Astrocyte (in vitro differentiated cells and primary cell): ENCODE measurements at regions not wholly inside any gene's neighbourhood (a gene's known extent, or its start where the extent isn't known, plus 50 kb on each side); places are given as distances from the start of the nearest gene placed in this dataset.

Source experiments
- DNase-seq: peaks from one replicate; pipeline ENCODE4 v3.0.0-alpha.2; 2010; ENCODE audit warnings: low read depth
- FAIRE-seq: peaks from 2 replicates; lab custom pipeline; 2011; peaks lifted over from hg19 to GRCh38; lab: Jason Lieb, UNC
- H2AFZ ChIP-seq: 2 replicates; pipeline ENCODE4 v1.6.0; 2012; ENCODE audit warnings: low read depth, low read length, inconsistent platforms
- H3K27ac ChIP-seq: 2 replicates; pipeline ENCODE4 v1.5.1; 2011; ENCODE audit warnings: low read depth, low read length, inconsistent platforms
- H3K27me3 ChIP-seq: 2 replicates; pipeline ENCODE4 v1.6.0; 2011; ENCODE audit warnings: low read length, inconsistent platforms; ENCODE audit not compliant: insufficient read depth
- H3K36me3 ChIP-seq: 2 replicates; pipeline ENCODE4 v1.5.1; 2011; ENCODE audit warnings: low read length, inconsistent platforms; ENCODE audit not compliant: insufficient read depth
- H3K4me1 ChIP-seq: 2 replicates; pipeline ENCODE4 v1.5.1; 2011; ENCODE audit warnings: low read length, inconsistent platforms; ENCODE audit not compliant: insufficient read depth
- H3K4me2 ChIP-seq: 2 replicates; pipeline ENCODE4 v1.6.0; 2012; ENCODE audit warnings: low read length, inconsistent platforms
- H3K4me3 ChIP-seq: 2 replicates; pipeline ENCODE4 v1.5.1; 2011; ENCODE audit warnings: low read depth, mild to moderate bottlenecking, low read length, inconsistent platforms; ENCODE audit not compliant: insufficient read depth
- H3K79me2 ChIP-seq: 2 replicates; pipeline ENCODE4 v1.6.0; 2012; ENCODE audit warnings: mild to moderate bottlenecking, low read length, inconsistent platforms; ENCODE audit not compliant: insufficient read depth
- H3K9ac ChIP-seq: 2 replicates; pipeline ENCODE4 v1.6.0; 2012; ENCODE audit warnings: mild to moderate bottlenecking, low read length, inconsistent platforms
- H3K9me3 ChIP-seq: 2 replicates; pipeline ENCODE4 v1.5.1; 2012; ENCODE audit warnings: low read depth, mild to moderate bottlenecking, low read length, inconsistent platforms; ENCODE audit not compliant: insufficient read depth
- H4K20me1 ChIP-seq: 2 replicates; pipeline ENCODE4 v1.6.0; 2012; ENCODE audit warnings: low read length, inconsistent platforms; ENCODE audit not compliant: insufficient read depth
- H3K27ac Mint-ChIP-seq: one replicate; pipeline ENCODE4 v1.8.0; 2021; ENCODE audit warnings: mild to moderate bottlenecking, mixed read lengths; ENCODE audit not compliant: unreplicated experiment
- H3K27me3 Mint-ChIP-seq: one replicate; pipeline ENCODE4 v1.8.0; 2021; ENCODE audit warnings: low read depth, mixed read lengths; ENCODE audit not compliant: unreplicated experiment
- H3K36me3 Mint-ChIP-seq: one replicate; pipeline ENCODE4 v1.8.0; 2021; ENCODE audit warnings: low read depth, mixed read lengths; ENCODE audit not compliant: unreplicated experiment
- H3K4me1 Mint-ChIP-seq: one replicate; pipeline ENCODE4 v1.8.0; 2021; ENCODE audit warnings: low read depth, mixed read lengths; ENCODE audit not compliant: unreplicated experiment
- H3K4me3 Mint-ChIP-seq: one replicate; pipeline ENCODE4 v1.8.0; 2021; ENCODE audit warnings: mild to moderate bottlenecking, moderate library complexity, mixed read lengths; ENCODE audit not compliant: unreplicated experiment
- H3K9me3 Mint-ChIP-seq: one replicate; pipeline ENCODE4 v1.8.0; 2021; ENCODE audit warnings: mild to moderate bottlenecking, mixed read lengths; ENCODE audit not compliant: unreplicated experiment
- EZH2 ChIP-seq: IDR thresholded peaks from 2 replicates; pipeline ENCODE4 v1.6.1; 2012; ENCODE audit warnings: mild to moderate bottlenecking, low read length, inconsistent platforms; ENCODE audit not compliant: insufficient read depth
- TF ChIP-seq, protein P1 (sequence below): IDR thresholded peaks from 2 replicates; pipeline ENCODE4 v1.5.1; 2011; ENCODE audit warnings: low read depth, mild to moderate bottlenecking, inconsistent platforms, low read length, moderate library complexity; ENCODE audit not compliant: insufficient read depth

- Histone ChIP-seq H3K36me3 (no peaks in the 10 kb centered on the region), H3K4me1 (no peaks in the 10 kb centered on the region), H4K20me1 (no peaks in the 10 kb centered on the region), H3K4me3 (no peak overlapping the region), H3K79me2 (no peaks in the 10 kb centered on the region), H3K4me2 (no peak overlapping the region), H3K27me3 (no peaks in the 10 kb centered on the region), H3K27ac (no peak overlapping the region), H2AFZ (no peak overlapping the region), H3K9me3 (no peaks in the 10 kb centered on the region), H3K9ac (no peak overlapping the region)
- no peak for DNase-seq
- Mint-ChIP-seq H3K4me3 (no peak overlapping the region), H3K27me3 (peaks cover 8% of the 10 kb centered on the region), H3K36me3 (no peaks in the 10 kb centered on the region), H3K27ac (no peak overlapping the region), H3K4me1 (peaks cover 7% of the 10 kb centered on the region), H3K9me3 (no peaks in the 10 kb centered on the region)
- FAIRE-seq = no peak
- TF ChIP-seq, protein P1, sequence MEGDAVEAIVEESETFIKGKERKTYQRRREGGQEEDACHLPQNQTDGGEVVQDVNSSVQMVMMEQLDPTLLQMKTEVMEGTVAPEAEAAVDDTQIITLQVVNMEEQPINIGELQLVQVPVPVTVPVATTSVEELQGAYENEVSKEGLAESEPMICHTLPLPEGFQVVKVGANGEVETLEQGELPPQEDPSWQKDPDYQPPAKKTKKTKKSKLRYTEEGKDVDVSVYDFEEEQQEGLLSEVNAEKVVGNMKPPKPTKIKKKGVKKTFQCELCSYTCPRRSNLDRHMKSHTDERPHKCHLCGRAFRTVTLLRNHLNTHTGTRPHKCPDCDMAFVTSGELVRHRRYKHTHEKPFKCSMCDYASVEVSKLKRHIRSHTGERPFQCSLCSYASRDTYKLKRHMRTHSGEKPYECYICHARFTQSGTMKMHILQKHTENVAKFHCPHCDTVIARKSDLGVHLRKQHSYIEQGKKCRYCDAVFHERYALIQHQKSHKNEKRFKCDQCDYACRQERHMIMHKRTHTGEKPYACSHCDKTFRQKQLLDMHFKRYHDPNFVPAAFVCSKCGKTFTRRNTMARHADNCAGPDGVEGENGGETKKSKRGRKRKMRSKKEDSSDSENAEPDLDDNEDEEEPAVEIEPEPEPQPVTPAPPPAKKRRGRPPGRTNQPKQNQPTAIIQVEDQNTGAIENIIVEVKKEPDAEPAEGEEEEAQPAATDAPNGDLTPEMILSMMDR = no peak
- TF ChIP-seq EZH2 = no peak
Measured at GRCh38 chr14:56741325-56741724, 69.0 kb downstream of the OTX2 start.

- H2AFZ ChIP-seq = no peak overlapping the region
- H3K9me3 ChIP-seq = no peaks in the 10 kb centered on the region
- H3K4me3 ChIP-seq = no peak overlapping the region
- no peak overlapping the region for H3K27ac ChIP-seq
- Mint-ChIP-seq H3K4me3 (no peak overlapping the region), H3K9me3 (no peaks in the 10 kb centered on the region), H3K36me3 (no peaks in the 10 kb centered on the region), H3K27ac (no peak overlapping the region), H3K27me3 (peaks cover 11% of the 10 kb centered on the region), H3K4me1 (no peaks in the 10 kb centered on the region)
- H4K20me1 ChIP-seq = no peaks in the 10 kb centered on the region
- DNase-seq = no peak
- no peaks in the 10 kb centered on the region for H3K27me3 ChIP-seq
- TF ChIP-seq, protein P1 = no peak
- no peak for TF ChIP-seq EZH2
- H3K4me2 ChIP-seq = no peak overlapping the region
- no peaks in the 10 kb centered on the region for H3K36me3 ChIP-seq
- FAIRE-seq = no peak
- no peaks in the 10 kb centered on the region for H3K4me1 ChIP-seq
- no peaks in the 10 kb centered on the region for H3K79me2 ChIP-seq
- H3K9ac ChIP-seq = no peak overlapping the region
Measured at GRCh38 chr14:56738020-56738419, 72.3 kb downstream of the OTX2 start.

GRCh38 chr14:56733396-56733795 is 76.9 kb downstream of the OTX2 start:
- Histone ChIP-seq H3K4me2 (no peak overlapping the region), H3K4me3 (no peak overlapping the region), H2AFZ (no peak overlapping the region), H4K20me1 (no peaks in the 10 kb centered on the region), H3K4me1 (no peaks in the 10 kb centered on the region), H3K9me3 (no peaks in the 10 kb centered on the region), H3K27ac (no peak overlapping the region), H3K27me3 (peaks cover 5% of the 10 kb centered on the region), H3K79me2 (no peaks in the 10 kb centered on the region), H3K36me3 (no peaks in the 10 kb centered on the region), H3K9ac (no peak overlapping the region)
- H3K27ac Mint-ChIP-seq = no peak overlapping the region
- H3K27me3 Mint-ChIP-seq = peaks cover 21% of the 10 kb centered on the region
- H3K4me1 Mint-ChIP-seq = peaks cover 3% of the 10 kb centered on the region
- DNase-seq (no peak), FAIRE-seq (no peak)
- no peaks in the 10 kb centered on the region for H3K36me3 Mint-ChIP-seq
- TF ChIP-seq, protein P1 = no peak
- no peak for TF ChIP-seq EZH2
- no peaks in the 10 kb centered on the region for H3K9me3 Mint-ChIP-seq
- no peak overlapping the region for H3K4me3 Mint-ChIP-seq
